T-cell (primary cell): ENCODE measurements at regions not wholly inside any gene's neighbourhood (a gene's known extent, or its start where the extent isn't known, plus 50 kb on each side); places are given as distances from the start of the nearest gene placed in this dataset.

Source experiments
- ATAC-seq, 4 experiments: fragments of 200-7000 bp in 3 of 4; fragments of 150-1000 bp in 1 of 4; cut with Tn5 transposase; replicated peaks in 1 of 4; 1 replicate in 3 of 4; 2 replicates in 1 of 4; pipeline ENCODE4 v1.10.0; 2021; ENCODE audit warnings: moderate library complexity in 3 of 4, mild to moderate bottlenecking in 2 of 4, moderate number of reproducible peaks in 1 of 4
- CTCF ChIA-PET, 2 donors: fragments of 300-600 bp; sonication (Branson Sonifier 250); formaldehyde crosslinking; loops; one replicate each; lab custom pipeline; 2022; ENCODE audit warnings: antibody characterized with exemption in 2 of 2; lab: Charles Lee
- POLR2A ChIA-PET, 2 donors: fragments of 300-600 bp; sonication (Branson Sonifier 250); formaldehyde crosslinking; loops; one replicate each; lab custom pipeline; 2022; ENCODE audit warnings: antibody characterized with exemption in 2 of 2; lab: Charles Lee
- DNase-seq, 35 experiments: peaks; one replicate each; pipeline versions ENCODE4 v3.0.0 to v3.0.0-alpha.2; 2013 to 2023
- H3K27ac ChIP-seq: one replicate; pipeline ENCODE4 v1.5.1; 2013; ENCODE audit warnings: low read length
- H3K27me3 ChIP-seq, 2 experiments: replicated peaks in 1 of 2; 1 replicate in 1 of 2; 2 replicates in 1 of 2; pipeline versions ENCODE4 v1.6.1 to v1.7.0; 2013; ENCODE audit warnings: low read length in 1 of 2, mixed read lengths in 1 of 2; ENCODE audit not compliant: control insufficient read depth in 2 of 2, insufficient read depth in 2 of 2; ENCODE audit errors: extremely low read depth in 1 of 2
- H3K36me3 ChIP-seq, 2 donors: 1 replicate in 1 of 2; 2 replicates in 1 of 2; pipeline versions ENCODE4 v1.6.1 to v1.7.0; 2013; ENCODE audit warnings: low read length in 1 of 2; ENCODE audit not compliant: control insufficient read depth in 2 of 2, insufficient read depth in 1 of 2; ENCODE audit errors: extremely low read depth in 1 of 2
- H3K4me1 ChIP-seq, 2 experiments: 1 replicate in 1 of 2; 2 replicates in 1 of 2; pipeline versions ENCODE4 v1.6.1 to v1.7.0; 2013; ENCODE audit warnings: low read length in 2 of 2, mixed read lengths in 1 of 2; ENCODE audit not compliant: insufficient read depth in 2 of 2, control insufficient read depth in 1 of 2; ENCODE audit errors: extremely low read depth in 1 of 2
- H3K4me3 ChIP-seq, 2 donors: 1 replicate in 1 of 2; 2 replicates in 1 of 2; pipeline versions ENCODE4 v1.5.1 to v1.7.0; 2013; ENCODE audit warnings: mild to moderate bottlenecking in 2 of 2, low read length in 1 of 2, moderate library complexity in 1 of 2; ENCODE audit not compliant: control insufficient read depth in 1 of 2; ENCODE audit errors: extremely low read depth in 1 of 2
- H3K9me3 ChIP-seq: 2 replicates; pipeline ENCODE4 v1.7.0; 2013
- H3K27ac Mint-ChIP-seq, 2 donors: one replicate each; pipeline ENCODE4 v1.8.0; 2020 to 2021; ENCODE audit warnings: mild to moderate bottlenecking in 2 of 2, mixed read lengths in 2 of 2
- H3K27me3 Mint-ChIP-seq, 2 donors: one replicate each; pipeline ENCODE4 v1.8.0; 2021 to 2022; ENCODE audit warnings: mixed read lengths in 2 of 2
- H3K36me3 Mint-ChIP-seq: one replicate; pipeline ENCODE4 v1.8.0; 2021; ENCODE audit warnings: mixed read lengths
- H3K4me1 Mint-ChIP-seq, 3 donors: one replicate each; pipeline ENCODE4 v1.8.0; 2020 to 2022; ENCODE audit warnings: mixed read lengths in 3 of 3, mild to moderate bottlenecking in 1 of 3
- H3K4me3 Mint-ChIP-seq, 3 donors: one replicate each; pipeline ENCODE4 v1.8.0; 2020 to 2022; ENCODE audit warnings: mild to moderate bottlenecking in 3 of 3, mixed read lengths in 3 of 3, moderate library complexity in 3 of 3
- H3K9me3 Mint-ChIP-seq, 3 donors: one replicate each; pipeline ENCODE4 v1.8.0; 2020 to 2022; ENCODE audit warnings: mixed read lengths in 3 of 3
- WGBS: methylation state at CpG from one replicate; pipeline ENCODE4 v1.1.5; 2013; ENCODE audit warnings: missing lambda C conversion rate; ENCODE audit not compliant: insufficient coverage; 5-methylcytosine and 5-hydroxymethylcytosine counted together

GRCh38 chr5:21684992-21685391 is 1168.2 kb downstream of the CDH12 start:
- Histone ChIP-seq H3K4me3 (no peak overlapping the region), H3K9me3 (no peaks in the 10 kb centered on the region), H3K27me3 (no peaks in the 10 kb centered on the region), H3K4me1 (no peaks in the 10 kb centered on the region), H3K36me3 (no peaks in the 10 kb centered on the region), H3K27ac (no peak overlapping the region)
- POLR2A ChIA-PET: no interaction called here
- Mint-ChIP-seq H3K4me3 (no peak overlapping the region), H3K4me1 (no peaks in the 10 kb centered on the region), H3K27ac (no peak overlapping the region), H3K9me3 (peaks cover 4 to 14% (median 5%) of the 10 kb centered on the region in 3 donors), H3K27me3 (no peaks in the 10 kb centered on the region), H3K36me3 (no peaks in the 10 kb centered on the region)
- DNase-seq: no peak
- WGBS: 50% methylated on average over 1 of the region's 1 CpG
- CTCF ChIA-PET: no interaction called here
- no peak for ATAC-seq

- ChIA-PET POLR2A (interaction anchor here in 1 of 2 donors (0.7 kb wide), 1 partner anchor 75 kb away, joined by 3 read pairs; no protein-coding TSS in a partner anchor), CTCF (interaction anchor here (0.5 to 0.6 kb wide), 2 partner anchors 46 to 588 kb away, joined by 3 read pairs; no protein-coding TSS in a partner anchor)
- no peaks in the 10 kb centered on the region for H3K36me3 ChIP-seq
- no peaks in the 10 kb centered on the region for H3K9me3 ChIP-seq
- no peaks in the 10 kb centered on the region for H3K4me1 ChIP-seq
- no peaks in the 10 kb centered on the region for H3K27me3 Mint-ChIP-seq
- no peaks in the 10 kb centered on the region for H3K36me3 Mint-ChIP-seq
- H3K27ac Mint-ChIP-seq: no peak overlapping the region
- no CpG with 5 or more reads among the region's 2 CpGs for WGBS
- no peak overlapping the region for H3K27ac ChIP-seq
- no peaks in the 10 kb centered on the region for H3K4me1 Mint-ChIP-seq
- no peak for DNase-seq
- ATAC-seq: no peak
- H3K4me3 Mint-ChIP-seq: no peak overlapping the region
- peaks cover 3 to 7% (median 4%) of the 10 kb centered on the region in 3 donors for H3K9me3 Mint-ChIP-seq
- no peak overlapping the region for H3K4me3 ChIP-seq
- H3K27me3 ChIP-seq: no peaks in the 10 kb centered on the region
Measured at GRCh38 chr5:21681911-21682310, 1171.2 kb downstream of the CDH12 start.

GRCh38 chr5:21680641-21681040 is 1172.5 kb downstream of the CDH12 start:
- H3K4me3 Mint-ChIP-seq: no peak overlapping the region
- DNase-seq (no peak), ATAC-seq (no peak)
- WGBS: 100% methylated on average over 1 of the region's 2 CpGs
- ChIA-PET CTCF (no interaction called here), POLR2A (no interaction called here)
- H3K27me3 ChIP-seq: no peaks in the 10 kb centered on the region
- no peak overlapping the region for H3K4me3 ChIP-seq
- H3K27ac Mint-ChIP-seq: no peak overlapping the region
- peaks cover 2 to 7% (median 4%) of the 10 kb centered on the region in 3 donors for H3K9me3 Mint-ChIP-seq
- no peaks in the 10 kb centered on the region for H3K27me3 Mint-ChIP-seq
- no peaks in the 10 kb centered on the region for H3K9me3 ChIP-seq
- no peak overlapping the region for H3K27ac ChIP-seq
- H3K4me1 Mint-ChIP-seq: no peaks in the 10 kb centered on the region
- no peaks in the 10 kb centered on the region for H3K4me1 ChIP-seq
- H3K36me3 ChIP-seq: no peaks in the 10 kb centered on the region
- no peaks in the 10 kb centered on the region for H3K36me3 Mint-ChIP-seq

GRCh38 chr5:21680196-21680595 is 1172.9 kb downstream of the CDH12 start:
- no peaks in the 10 kb centered on the region for H3K27me3 ChIP-seq
- DNase-seq: no peak
- POLR2A ChIA-PET: no interaction called here
- Mint-ChIP-seq H3K9me3 (peaks cover 0 to 5% (median 4%) of the 10 kb centered on the region in 3 donors), H3K4me1 (no peaks in the 10 kb centered on the region), H3K36me3 (no peaks in the 10 kb centered on the region), H3K27me3 (no peaks in the 10 kb centered on the region), H3K4me3 (no peak overlapping the region), H3K27ac (no peak overlapping the region)
- ATAC-seq: no peak
- no peak overlapping the region for H3K4me3 ChIP-seq
- H3K36me3 ChIP-seq: no peaks in the 10 kb centered on the region
- H3K27ac ChIP-seq: no peak overlapping the region
- H3K9me3 ChIP-seq: no peaks in the 10 kb centered on the region
- no peaks in the 10 kb centered on the region for H3K4me1 ChIP-seq
- CTCF ChIA-PET: no interaction called here

- H3K27me3 ChIP-seq: no peaks in the 10 kb centered on the region
- Mint-ChIP-seq H3K4me3 (no peak overlapping the region), H3K27me3 (no peaks in the 10 kb centered on the region), H3K36me3 (no peaks in the 10 kb centered on the region), H3K4me1 (no peaks in the 10 kb centered on the region), H3K27ac (no peak overlapping the region), H3K9me3 (peaks cover 0 to 5% (median 4%) of the 10 kb centered on the region in 3 donors)
- DNase-seq (no peak), ATAC-seq (no peak)
- ChIA-PET POLR2A (no interaction called here), CTCF (no interaction called here)
- no peak overlapping the region for H3K27ac ChIP-seq
- H3K9me3 ChIP-seq: no peaks in the 10 kb centered on the region
- H3K4me3 ChIP-seq: no peak overlapping the region
- WGBS: no CpG with 5 or more reads among the region's 1 CpG
- no peaks in the 10 kb centered on the region for H3K36me3 ChIP-seq
- H3K4me1 ChIP-seq: no peaks in the 10 kb centered on the region
Measured at GRCh38 chr5:21678526-21678925, 1174.6 kb downstream of the CDH12 start.

GRCh38 chr5:21672911-21673310 is 1180.2 kb downstream of the CDH12 start:
- no peaks in the 10 kb centered on the region for H3K27me3 Mint-ChIP-seq
- H3K36me3 Mint-ChIP-seq: no peaks in the 10 kb centered on the region
- ChIA-PET CTCF (no interaction called here), POLR2A (no interaction called here)
- no peak for DNase-seq
- H3K27ac ChIP-seq: no peak overlapping the region
- ATAC-seq: no peak
- H3K27ac Mint-ChIP-seq: no peak overlapping the region
- H3K27me3 ChIP-seq: no peaks in the 10 kb centered on the region
- H3K4me3 ChIP-seq: no peak overlapping the region
- H3K4me3 Mint-ChIP-seq: no peak overlapping the region
- no CpG with 5 or more reads among the region's 1 CpG for WGBS
- peaks cover 0 to 2% (median 0%) of the 10 kb centered on the region in 3 donors for H3K9me3 Mint-ChIP-seq
- H3K9me3 ChIP-seq: no peaks in the 10 kb centered on the region
- H3K36me3 ChIP-seq: no peaks in the 10 kb centered on the region
- no peaks in the 10 kb centered on the region for H3K4me1 ChIP-seq
- H3K4me1 Mint-ChIP-seq: no peaks in the 10 kb centered on the region

GRCh38 chr5:21672360-21672759 is 1180.8 kb downstream of the CDH12 start:
- DNase-seq (no peak), ATAC-seq (no peak)
- Mint-ChIP-seq H3K27ac (no peak overlapping the region), H3K9me3 (peaks cover 0 to 2% (median 0%) of the 10 kb centered on the region in 3 donors), H3K36me3 (no peaks in the 10 kb centered on the region), H3K27me3 (no peaks in the 10 kb centered on the region), H3K4me3 (no peak overlapping the region), H3K4me1 (no peaks in the 10 kb centered on the region)
- no peak overlapping the region for H3K27ac ChIP-seq
- no peaks in the 10 kb centered on the region for H3K27me3 ChIP-seq
- no peak overlapping the region for H3K4me3 ChIP-seq
- no peaks in the 10 kb centered on the region for H3K4me1 ChIP-seq
- H3K9me3 ChIP-seq: no peaks in the 10 kb centered on the region
- CTCF ChIA-PET: no interaction called here
- H3K36me3 ChIP-seq: no peaks in the 10 kb centered on the region
- POLR2A ChIA-PET: no interaction called here
